ENCODE measurements at regions not wholly inside any gene's neighbourhood (a gene's known extent, or its start where the extent isn't known, plus 50 kb on each side); places are given as distances from the start of the nearest gene placed in this dataset.

DNA sequence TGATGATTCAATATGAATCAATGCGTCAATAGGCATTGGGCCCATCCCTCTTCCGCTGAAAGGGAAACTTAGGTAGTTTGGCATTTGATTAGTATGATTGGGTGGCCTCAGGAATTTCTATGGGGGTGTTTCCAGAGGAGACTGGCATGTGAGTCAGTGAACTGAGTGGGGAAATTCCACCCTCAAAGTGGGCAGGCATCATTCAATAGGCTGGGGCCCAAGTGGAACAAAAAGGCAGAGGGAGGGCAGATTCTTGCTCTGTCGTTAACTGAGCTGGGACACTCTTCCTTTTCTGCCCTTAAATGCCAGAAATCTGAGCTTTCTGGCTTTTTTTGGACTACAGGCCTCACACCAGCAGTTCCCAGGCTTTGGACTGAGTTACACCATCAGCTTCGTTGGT lies 373.5 kb downstream of the RPS29 start:
- Histone ChIP-seq H3K36me3 (ENCODE audit: control insufficient read depth in 1 of 2, insufficient read depth in 2 of 2, low read length in 2 of 2) (no peaks in the 10 kb centered on the region), H3K4me2 (ENCODE audit: low read length) (no peak overlapping the region), H4K91ac (ENCODE audit: low read depth, low read length) (no peak overlapping the region), H3K9ac (ENCODE audit: low read length) (no peak overlapping the region), H3K4me1 (ENCODE audit: control insufficient read depth in 1 of 2, insufficient read depth in 2 of 2, low read length in 2 of 2) (no peaks in the 10 kb centered on the region), H3K9me3 (ENCODE audit: insufficient read depth, low read depth, low read length) (no peaks in the 10 kb centered on the region), H2BK120ac (ENCODE audit: insufficient read depth, low read length, poor library complexity) (no peak overlapping the region), H2BK12ac (ENCODE audit: low read length) (no peak overlapping the region), H4K12ac (ENCODE audit: low read depth, low read length) (no peak overlapping the region), H3K4ac (ENCODE audit: low read depth, low read length) (no peak overlapping the region), H2BK5ac (ENCODE audit: low read depth, low read length, poor library complexity) (no peak overlapping the region), H3K4me3 (ENCODE audit: low read depth, low read length) (no peak overlapping the region), H3K27ac (ENCODE audit: low read depth, low read length) (no peak overlapping the region), H3K14ac (ENCODE audit: low read length) (no peak overlapping the region), H3K27me3 (ENCODE audit: insufficient read depth, low read length) (no peaks in the 10 kb centered on the region), H2AK5ac (ENCODE audit: low read length) (no peak overlapping the region), H3K23ac (ENCODE audit: low read length) (no peak overlapping the region), H4K8ac (ENCODE audit: low read depth, low read length) (no peak overlapping the region), H2AFZ (ENCODE audit: insufficient read depth, low read length, poor library complexity) (no peak overlapping the region), H3K79me2 (ENCODE audit: control insufficient read depth, insufficient read depth, low read length, poor library complexity) (no peaks in the 10 kb centered on the region), H3K18ac (ENCODE audit: low read length) (no peak overlapping the region), H3K79me1 (ENCODE audit: low read length) (no peaks in the 10 kb centered on the region)
- no CpG with 5 or more reads among the region's 4 CpGs for WGBS (ENCODE audit: extremely low coverage, insufficient coverage, insufficient read length)
- no peak for DNase-seq

GRCh38 chr14:49209416-49209815 lies 376.8 kb downstream of the RPS29 start:
- no peak overlapping the region for H2BK12ac ChIP-seq (ENCODE audit: low read length)
- H3K9ac ChIP-seq (ENCODE audit: low read length) = no peak overlapping the region
- no peak overlapping the region for H3K23ac ChIP-seq (ENCODE audit: low read length)
- H3K4me1 ChIP-seq (ENCODE audit: control insufficient read depth in 1 of 2, insufficient read depth in 2 of 2, low read length in 2 of 2) = no peaks in the 10 kb centered on the region
- no peak overlapping the region for H4K8ac ChIP-seq (ENCODE audit: low read depth, low read length)
- no peak overlapping the region for H2AK5ac ChIP-seq (ENCODE audit: low read length)
- no peak overlapping the region for H2AFZ ChIP-seq (ENCODE audit: insufficient read depth, low read length, poor library complexity)
- no peak for DNase-seq
- H4K12ac ChIP-seq (ENCODE audit: low read depth, low read length) = no peak overlapping the region
- H3K18ac ChIP-seq (ENCODE audit: low read length) = no peak overlapping the region
- WGBS (ENCODE audit: extremely low coverage, insufficient coverage, insufficient read length) = no CpG with 5 or more reads among the region's 1 CpG
- no peak overlapping the region for H3K4ac ChIP-seq (ENCODE audit: low read depth, low read length)
- H3K4me3 ChIP-seq (ENCODE audit: low read depth, low read length) = no peak overlapping the region
- H4K91ac ChIP-seq (ENCODE audit: low read depth, low read length) = no peak overlapping the region
- H2BK120ac ChIP-seq (ENCODE audit: insufficient read depth, low read length, poor library complexity) = no peak overlapping the region
- H3K4me2 ChIP-seq (ENCODE audit: low read length) = no peak overlapping the region
- no peak overlapping the region for H3K27ac ChIP-seq (ENCODE audit: low read depth, low read length)
- no peaks in the 10 kb centered on the region for H3K9me3 ChIP-seq (ENCODE audit: insufficient read depth, low read depth, low read length)
- no peaks in the 10 kb centered on the region for H3K79me1 ChIP-seq (ENCODE audit: low read length)
- H3K36me3 ChIP-seq (ENCODE audit: control insufficient read depth in 1 of 2, insufficient read depth in 2 of 2, low read length in 2 of 2) = no peaks in the 10 kb centered on the region
- no peak overlapping the region for H3K14ac ChIP-seq (ENCODE audit: low read length)
- H3K79me2 ChIP-seq (ENCODE audit: control insufficient read depth, insufficient read depth, low read length, poor library complexity) = no peaks in the 10 kb centered on the region
- no peak overlapping the region for H2BK5ac ChIP-seq (ENCODE audit: low read depth, low read length, poor library complexity)
- H3K27me3 ChIP-seq (ENCODE audit: insufficient read depth, low read length) = no peaks in the 10 kb centered on the region

GRCh38 chr14:49206828-49207227 lies 379.4 kb downstream of the RPS29 start:
- no peak overlapping the region for H4K8ac ChIP-seq (ENCODE audit: low read depth, low read length)
- H3K27me3 ChIP-seq (ENCODE audit: insufficient read depth, low read length) = no peaks in the 10 kb centered on the region
- H2BK5ac ChIP-seq (ENCODE audit: low read depth, low read length, poor library complexity) = no peak overlapping the region
- no peak overlapping the region for H3K18ac ChIP-seq (ENCODE audit: low read length)
- H3K9ac ChIP-seq (ENCODE audit: low read length) = no peak overlapping the region
- H2BK120ac ChIP-seq (ENCODE audit: insufficient read depth, low read length, poor library complexity) = no peak overlapping the region
- no peak overlapping the region for H2AFZ ChIP-seq (ENCODE audit: insufficient read depth, low read length, poor library complexity)
- no peak overlapping the region for H3K4me2 ChIP-seq (ENCODE audit: low read length)
- H3K4me3 ChIP-seq (ENCODE audit: low read depth, low read length) = no peak overlapping the region
- no CpG with 5 or more reads among the region's 9 CpGs for WGBS (ENCODE audit: extremely low coverage, insufficient coverage, insufficient read length)
- DNase-seq = no peak
- H3K9me3 ChIP-seq (ENCODE audit: insufficient read depth, low read depth, low read length) = no peaks in the 10 kb centered on the region
- no peaks in the 10 kb centered on the region for H3K79me2 ChIP-seq (ENCODE audit: control insufficient read depth, insufficient read depth, low read length, poor library complexity)
- H3K36me3 ChIP-seq (ENCODE audit: control insufficient read depth in 1 of 2, insufficient read depth in 2 of 2, low read length in 2 of 2) = no peaks in the 10 kb centered on the region
- no peak overlapping the region for H3K4ac ChIP-seq (ENCODE audit: low read depth, low read length)
- H3K14ac ChIP-seq (ENCODE audit: low read length) = no peak overlapping the region
- H4K91ac ChIP-seq (ENCODE audit: low read depth, low read length) = no peak overlapping the region
- no peak overlapping the region for H3K23ac ChIP-seq (ENCODE audit: low read length)
- H3K4me1 ChIP-seq (ENCODE audit: control insufficient read depth in 1 of 2, insufficient read depth in 2 of 2, low read length in 2 of 2) = no peaks in the 10 kb centered on the region
- H2AK5ac ChIP-seq (ENCODE audit: low read length) = no peak overlapping the region
- no peak overlapping the region for H4K12ac ChIP-seq (ENCODE audit: low read depth, low read length)
- no peak overlapping the region for H2BK12ac ChIP-seq (ENCODE audit: low read length)
- no peak overlapping the region for H3K27ac ChIP-seq (ENCODE audit: low read depth, low read length)
- no peaks in the 10 kb centered on the region for H3K79me1 ChIP-seq (ENCODE audit: low read length)

DNA sequence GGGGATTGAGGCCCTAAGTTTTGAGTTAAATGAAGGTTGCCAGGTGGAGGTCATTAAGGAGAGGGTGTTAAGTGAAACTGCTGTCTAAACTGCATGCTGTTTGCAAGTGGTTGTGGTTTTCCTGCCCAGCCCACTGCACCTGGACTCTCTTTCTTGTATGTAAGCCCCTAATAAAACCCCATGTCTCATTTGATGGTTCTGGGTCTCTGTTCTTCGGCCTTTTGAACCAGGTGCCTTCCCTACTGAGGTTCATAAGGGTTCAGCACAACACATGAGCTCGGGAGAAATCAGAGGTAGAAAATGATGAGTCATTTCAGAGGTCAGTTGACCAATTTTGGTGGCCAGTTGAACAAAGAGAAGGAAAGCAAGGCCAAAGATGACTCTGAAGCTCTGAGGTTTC lies 382.5 kb downstream of the RPS29 start:
- H3K23ac ChIP-seq (ENCODE audit: low read length) = no peak overlapping the region
- no peaks in the 10 kb centered on the region for H3K27me3 ChIP-seq (ENCODE audit: insufficient read depth, low read length)
- H3K79me2 ChIP-seq (ENCODE audit: control insufficient read depth, insufficient read depth, low read length, poor library complexity) = no peaks in the 10 kb centered on the region
- H3K4me1 ChIP-seq (ENCODE audit: control insufficient read depth in 1 of 2, insufficient read depth in 2 of 2, low read length in 2 of 2) = no peaks in the 10 kb centered on the region
- no peak overlapping the region for H3K4ac ChIP-seq (ENCODE audit: low read depth, low read length)
- no CpG with 5 or more reads among the region's 2 CpGs for WGBS (ENCODE audit: extremely low coverage, insufficient coverage, insufficient read length)
- no peak overlapping the region for H2BK5ac ChIP-seq (ENCODE audit: low read depth, low read length, poor library complexity)
- no peak overlapping the region for H3K4me2 ChIP-seq (ENCODE audit: low read length)
- no peak for DNase-seq
- H3K9me3 ChIP-seq (ENCODE audit: insufficient read depth, low read depth, low read length) = no peaks in the 10 kb centered on the region
- no peaks in the 10 kb centered on the region for H3K79me1 ChIP-seq (ENCODE audit: low read length)
- no peak overlapping the region for H4K91ac ChIP-seq (ENCODE audit: low read depth, low read length)
- H3K4me3 ChIP-seq (ENCODE audit: low read depth, low read length) = no peak overlapping the region
- H3K14ac ChIP-seq (ENCODE audit: low read length) = no peak overlapping the region
- no peak overlapping the region for H3K27ac ChIP-seq (ENCODE audit: low read depth, low read length)
- no peaks in the 10 kb centered on the region for H3K36me3 ChIP-seq (ENCODE audit: control insufficient read depth in 1 of 2, insufficient read depth in 2 of 2, low read length in 2 of 2)
- H2BK12ac ChIP-seq (ENCODE audit: low read length) = no peak overlapping the region
- H2AFZ ChIP-seq (ENCODE audit: insufficient read depth, low read length, poor library complexity) = no peak overlapping the region
- H3K9ac ChIP-seq (ENCODE audit: low read length) = no peak overlapping the region
- H2BK120ac ChIP-seq (ENCODE audit: insufficient read depth, low read length, poor library complexity) = no peak overlapping the region
- H4K8ac ChIP-seq (ENCODE audit: low read depth, low read length) = no peak overlapping the region
- H2AK5ac ChIP-seq (ENCODE audit: low read length) = no peak overlapping the region
- no peak overlapping the region for H3K18ac ChIP-seq (ENCODE audit: low read length)
- no peak overlapping the region for H4K12ac ChIP-seq (ENCODE audit: low read depth, low read length)
